ENCODE measurements at regions not wholly inside any gene's neighbourhood (a gene's known extent, or its start where the extent isn't known, plus 50 kb on each side); places are given as distances from the start of the nearest gene placed in this dataset.

DNA sequence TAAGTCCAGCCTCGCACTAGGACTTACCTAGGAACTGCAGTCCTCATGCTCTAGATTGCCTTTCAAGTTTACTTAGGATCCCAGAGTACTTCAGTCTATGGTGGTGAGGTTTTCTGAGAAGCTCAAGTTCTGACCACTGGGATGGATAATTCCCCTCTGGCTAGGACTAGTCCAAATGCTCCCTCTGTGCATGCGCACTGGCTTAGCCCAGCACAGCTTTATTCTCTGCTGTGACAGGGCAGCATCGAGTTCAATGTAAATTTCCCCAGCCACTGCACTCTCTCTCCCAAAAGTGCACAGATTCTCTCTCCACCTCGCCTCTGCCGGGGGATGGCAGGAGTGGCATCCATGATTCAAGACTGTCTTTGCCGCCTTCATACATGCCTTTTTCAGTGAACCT lies 241.6 kb downstream of the ZNF326 start:
- Histone ChIP-seq H2AFZ (ENCODE audit: low read depth, low read length) (no peak overlapping the region), H3K36me3 (ENCODE audit: insufficient read depth, low read length) (no peaks in the 10 kb centered on the region), H3K9me3 (ENCODE audit: insufficient read depth, low read length, severe bottlenecking) (no peaks in the 10 kb centered on the region), H3K27ac (ENCODE audit: low read length) (no peak overlapping the region), H4K20me1 (ENCODE audit: insufficient read depth, low read length) (no peaks in the 10 kb centered on the region), H3K79me2 (ENCODE audit: insufficient read depth, low read length) (no peaks in the 10 kb centered on the region), H3K4me1 (ENCODE audit: insufficient read depth, low read length) (no peaks in the 10 kb centered on the region), H3K4me3 (ENCODE audit: low read depth in 1 of 2, low read length in 2 of 2) (no peak overlapping the region), H3K9ac (ENCODE audit: low read depth, low read length) (no peak overlapping the region), H3K4me2 (ENCODE audit: insufficient read depth, low read length) (no peak overlapping the region), H3K27me3 (ENCODE audit: insufficient read depth, low read length, poor library complexity) (no peaks in the 10 kb centered on the region)
- TF ChIP-seq EZH2 (IDR thresholded peaks at IDR 0.05; ENCODE audit: borderline replicate concordance, low read depth, low read length, severe bottlenecking), result no peak
- TF ChIP-seq, protein P1, sequence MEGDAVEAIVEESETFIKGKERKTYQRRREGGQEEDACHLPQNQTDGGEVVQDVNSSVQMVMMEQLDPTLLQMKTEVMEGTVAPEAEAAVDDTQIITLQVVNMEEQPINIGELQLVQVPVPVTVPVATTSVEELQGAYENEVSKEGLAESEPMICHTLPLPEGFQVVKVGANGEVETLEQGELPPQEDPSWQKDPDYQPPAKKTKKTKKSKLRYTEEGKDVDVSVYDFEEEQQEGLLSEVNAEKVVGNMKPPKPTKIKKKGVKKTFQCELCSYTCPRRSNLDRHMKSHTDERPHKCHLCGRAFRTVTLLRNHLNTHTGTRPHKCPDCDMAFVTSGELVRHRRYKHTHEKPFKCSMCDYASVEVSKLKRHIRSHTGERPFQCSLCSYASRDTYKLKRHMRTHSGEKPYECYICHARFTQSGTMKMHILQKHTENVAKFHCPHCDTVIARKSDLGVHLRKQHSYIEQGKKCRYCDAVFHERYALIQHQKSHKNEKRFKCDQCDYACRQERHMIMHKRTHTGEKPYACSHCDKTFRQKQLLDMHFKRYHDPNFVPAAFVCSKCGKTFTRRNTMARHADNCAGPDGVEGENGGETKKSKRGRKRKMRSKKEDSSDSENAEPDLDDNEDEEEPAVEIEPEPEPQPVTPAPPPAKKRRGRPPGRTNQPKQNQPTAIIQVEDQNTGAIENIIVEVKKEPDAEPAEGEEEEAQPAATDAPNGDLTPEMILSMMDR (IDR thresholded peaks at IDR 0.05; ENCODE audit: borderline replicate concordance, extremely low read depth, low read length, poor library complexity, severe bottlenecking), result no peak
- no peak for ATAC-seq (ENCODE audit: insufficient read depth, low read depth)
- no peak for DNase-seq

DNA sequence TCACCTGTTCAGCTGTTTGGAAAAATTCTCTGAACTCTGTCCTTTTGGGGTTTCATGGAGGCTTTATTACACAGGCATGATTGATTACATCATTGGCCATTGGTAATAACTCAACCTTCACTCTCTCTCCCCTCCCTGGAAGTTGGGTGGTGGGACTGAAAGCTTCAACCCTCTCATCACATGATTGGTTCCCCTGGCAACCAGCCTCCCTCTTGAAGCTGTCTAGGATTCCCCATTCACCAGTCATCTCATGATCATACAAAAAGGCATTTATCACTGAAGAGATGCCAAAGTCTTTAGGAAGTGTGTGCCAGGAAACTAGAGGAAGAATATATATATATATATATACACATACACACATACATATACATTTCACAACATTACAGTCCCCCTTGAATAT lies 228.5 kb downstream of the ZNF326 start:
- no peaks in the 10 kb centered on the region for H3K79me2 ChIP-seq (ENCODE audit: insufficient read depth, low read length)
- no peak overlapping the region for H3K9ac ChIP-seq (ENCODE audit: low read depth, low read length)

DNA sequence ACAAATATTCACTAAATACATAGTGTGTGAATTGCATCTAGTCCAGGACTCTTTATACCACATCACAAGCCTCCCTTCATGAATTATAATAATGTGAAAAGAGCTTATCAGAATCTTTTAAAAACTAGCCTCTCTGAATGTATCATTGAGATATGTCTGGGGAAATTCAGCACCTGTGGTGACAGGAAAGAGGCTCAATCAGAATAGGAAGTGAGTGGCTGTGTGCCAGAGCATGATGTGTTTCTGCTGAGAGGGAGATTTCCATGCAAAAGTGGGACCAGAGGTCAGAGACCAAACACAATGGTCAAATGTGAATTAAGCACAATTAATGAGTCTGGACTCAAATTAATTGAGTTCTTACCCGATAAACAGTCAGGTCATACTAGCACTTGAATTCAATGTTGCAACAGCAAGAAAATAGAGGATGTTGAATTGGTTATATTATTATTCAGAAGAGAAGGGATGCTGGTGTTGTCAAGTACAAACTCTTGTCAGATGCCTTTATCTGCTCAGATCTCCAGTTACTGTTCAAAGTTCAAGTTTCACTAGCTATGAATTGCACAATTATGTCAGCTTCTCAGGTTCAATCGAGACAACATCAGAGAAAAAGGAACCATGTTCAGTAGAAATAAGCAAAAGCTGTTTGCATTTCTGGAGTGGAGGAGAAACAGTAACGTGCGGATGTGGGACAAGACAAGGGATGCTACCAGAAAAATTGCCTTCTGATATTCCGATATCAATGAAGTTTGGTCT lies 226.2 kb downstream of the ZNF326 start:
- DNase-seq, result peak; percentile 16

More for the DNA sequence above, 228.5 kb downstream of the ZNF326 start:
- no peaks in the 10 kb centered on the region for H4K20me1 ChIP-seq (ENCODE audit: insufficient read depth, low read length)
- no peak for TF ChIP-seq EZH2 (IDR thresholded peaks at IDR 0.05; ENCODE audit: borderline replicate concordance, low read depth, low read length, severe bottlenecking)
- TF ChIP-seq, protein P1 (IDR thresholded peaks at IDR 0.05; ENCODE audit: borderline replicate concordance, extremely low read depth, low read length, poor library complexity, severe bottlenecking), result no peak
- no peak overlapping the region for H3K27ac ChIP-seq (ENCODE audit: low read length)
- no peak overlapping the region for H2AFZ ChIP-seq (ENCODE audit: low read depth, low read length)
- no peak for DNase-seq
- H3K4me2 ChIP-seq (ENCODE audit: insufficient read depth, low read length), result no peak overlapping the region
- peaks cover 8% of the 10 kb centered on the region; the same call in 1 of the 2 replicates for H3K4me1 ChIP-seq (ENCODE audit: insufficient read depth, low read length)
- H3K36me3 ChIP-seq (ENCODE audit: insufficient read depth, low read length), result no peaks in the 10 kb centered on the region
- no peak overlapping the region for H3K4me3 ChIP-seq (ENCODE audit: low read depth in 1 of 2, low read length in 2 of 2)
- H3K27me3 ChIP-seq (ENCODE audit: insufficient read depth, low read length, poor library complexity), result no peaks in the 10 kb centered on the region
- H3K9me3 ChIP-seq (ENCODE audit: insufficient read depth, low read length, severe bottlenecking), result peaks cover 19% of the 10 kb centered on the region
- no peak for ATAC-seq (ENCODE audit: insufficient read depth, low read depth)

More for the DNA sequence above, 226.2 kb downstream of the ZNF326 start:
- Histone ChIP-seq H3K9me3 (ENCODE audit: insufficient read depth, low read length, severe bottlenecking) (peaks cover 11% of the 10 kb centered on the region), H3K4me3 (ENCODE audit: low read depth in 1 of 2, low read length in 2 of 2) (no peak overlapping the region), H4K20me1 (ENCODE audit: insufficient read depth, low read length) (no peaks in the 10 kb centered on the region), H3K9ac (ENCODE audit: low read depth, low read length) (no peak overlapping the region), H3K4me1 (ENCODE audit: insufficient read depth, low read length) (peaks cover 8% of the 10 kb centered on the region; the same call in 1 of the 2 replicates), H3K27me3 (ENCODE audit: insufficient read depth, low read length, poor library complexity) (no peaks in the 10 kb centered on the region), H3K36me3 (ENCODE audit: insufficient read depth, low read length) (no peaks in the 10 kb centered on the region), H2AFZ (ENCODE audit: low read depth, low read length) (no peak overlapping the region), H3K79me2 (ENCODE audit: insufficient read depth, low read length) (no peaks in the 10 kb centered on the region), H3K27ac (ENCODE audit: low read length) (no peak overlapping the region), H3K4me2 (ENCODE audit: insufficient read depth, low read length) (no peak overlapping the region)
- TF ChIP-seq EZH2 (IDR thresholded peaks at IDR 0.05; ENCODE audit: borderline replicate concordance, low read depth, low read length, severe bottlenecking), result no peak
- TF ChIP-seq, protein P1 (IDR thresholded peaks at IDR 0.05; ENCODE audit: borderline replicate concordance, extremely low read depth, low read length, poor library complexity, severe bottlenecking), result no peak
- ATAC-seq (ENCODE audit: insufficient read depth, low read depth), result peak; percentile 54; the same call in 1 of the 3 replicates

Data from DND-41 (cell line).